GM12891 (cell line): ENCODE measurements at regions not wholly inside any gene's neighbourhood (a gene's known extent, or its start where the extent isn't known, plus 50 kb on each side); places are given as distances from the start of the nearest gene placed in this dataset.

Experiments used
- DNase-seq: peaks from one replicate; pipeline ENCODE4 v3.0.0; 2011; ENCODE audit warnings: low spot score; ENCODE audit not compliant: insufficient read length
- FAIRE-seq: peaks from 2 replicates; lab custom pipeline; 2011; peaks lifted over from hg19 to GRCh38; lab: Jason Lieb, UNC
- PAX5 ChIP-seq: IDR thresholded peaks from 2 replicates; pipeline ENCODE4 v1.6.1; 2011; ENCODE audit warnings: low read length, moderate library complexity, mild to moderate bottlenecking; ENCODE audit not compliant: insufficient read depth, severe bottlenecking
- POLR2A ChIP-seq: IDR thresholded peaks from 2 replicates; pipeline ENCODE4 v1.6.1; 2011; ENCODE audit warnings: low read depth, low read length, control low read depth
- POLR2AphosphoS5 ChIP-seq: IDR thresholded peaks from 2 replicates; pipeline ENCODE4 v1.6.1; 2011; ENCODE audit warnings: low read depth, low read length, control low read depth
- POU2F2 ChIP-seq: IDR thresholded peaks from 2 replicates; pipeline ENCODE4 v1.6.1; 2011; ENCODE audit warnings: low read depth, mild to moderate bottlenecking, control low read depth, low read length, moderate library complexity
- SPI1 ChIP-seq: IDR thresholded peaks from 2 replicates; pipeline ENCODE4 v1.6.1; 2011; ENCODE audit warnings: low read depth, low read length, control low read depth
- TAF1 ChIP-seq: IDR thresholded peaks from 2 replicates; pipeline ENCODE4 v1.6.1; 2011; ENCODE audit warnings: low read depth, low read length, control low read depth

GRCh38 chr4:187258651-187259401 lies 535.2 kb upstream of the FAT1 start:
- TF ChIP-seq TAF1, result no peak
- TF ChIP-seq POU2F2, result no peak
- TF ChIP-seq SPI1, result no peak
- no peak for TF ChIP-seq POLR2A
- no peak for TF ChIP-seq POLR2AphosphoS5
- no peak for TF ChIP-seq PAX5
- FAIRE-seq, result no peak
- no peak for DNase-seq

- TF ChIP-seq SPI1, result no peak
- TF ChIP-seq PAX5, result no peak
- TF ChIP-seq POU2F2, result no peak
- TF ChIP-seq POLR2A, result no peak
- TF ChIP-seq POLR2AphosphoS5, result no peak
- no peak for TF ChIP-seq TAF1
- DNase-seq (no peak), FAIRE-seq (no peak)
Measured at GRCh38 chr4:187268940-187269339, 545.3 kb upstream of the FAT1 start.

GRCh38 chr4:187270154-187270553 lies 546.5 kb upstream of the FAT1 start:
- TF ChIP-seq POU2F2 (no peak), POLR2A (no peak), POLR2AphosphoS5 (no peak), TAF1 (no peak), SPI1 (no peak), PAX5 (no peak)
- FAIRE-seq (no peak), DNase-seq (no peak)

GRCh38 chr4:187271848-187272247 lies 548.2 kb upstream of the FAT1 start:
- TF ChIP-seq TAF1 (no peak), POU2F2 (no peak), POLR2AphosphoS5 (no peak), POLR2A (no peak), SPI1 (no peak), PAX5 (no peak)
- FAIRE-seq (no peak), DNase-seq (no peak)

- TF ChIP-seq POU2F2, result no peak
- TF ChIP-seq TAF1, result no peak
- no peak for TF ChIP-seq POLR2A
- no peak for TF ChIP-seq POLR2AphosphoS5
- no peak for TF ChIP-seq SPI1
- TF ChIP-seq PAX5, result no peak
- DNase-seq, result no peak
- FAIRE-seq, result no peak
Measured at GRCh38 chr4:187274153-187274552, 550.5 kb upstream of the FAT1 start.

- FAIRE-seq, result no peak
- TF ChIP-seq TAF1 (no peak), POU2F2 (no peak), POLR2A (no peak), POLR2AphosphoS5 (no peak), SPI1 (no peak), PAX5 (no peak)
- DNase-seq, result no peak
Measured at GRCh38 chr4:187276736-187277408, 553.2 kb upstream of the FAT1 start.

GRCh38 chr4:187283201-187283955 lies 559.7 kb upstream of the FAT1 start:
- no peak for TF ChIP-seq POU2F2
- no peak for TF ChIP-seq POLR2AphosphoS5
- no peak for TF ChIP-seq POLR2A
- TF ChIP-seq PAX5, result no peak
- TF ChIP-seq TAF1, result no peak
- TF ChIP-seq SPI1, result no peak
- DNase-seq, result no peak
- FAIRE-seq, result no peak

GRCh38 chr4:187286525-187286924 lies 562.9 kb upstream of the FAT1 start:
- no peak for TF ChIP-seq PAX5
- no peak for TF ChIP-seq POU2F2
- TF ChIP-seq SPI1, result no peak
- TF ChIP-seq POLR2AphosphoS5, result no peak
- DNase-seq (no peak), FAIRE-seq (no peak)

GRCh38 chr4:187289371-187289770 lies 565.7 kb upstream of the FAT1 start:
- FAIRE-seq (no peak), DNase-seq (no peak)
- no peak for TF ChIP-seq POLR2AphosphoS5
- TF ChIP-seq POLR2A, result no peak

GRCh38 chr4:187294861-187295260 lies 571.2 kb upstream of the FAT1 start:
- no peak for TF ChIP-seq SPI1
- TF ChIP-seq POLR2AphosphoS5, result no peak
- no peak for TF ChIP-seq PAX5
- TF ChIP-seq TAF1, result no peak
- no peak for TF ChIP-seq POU2F2
- TF ChIP-seq POLR2A, result no peak
- FAIRE-seq, result no peak
- no peak for DNase-seq
